CD4-positive, CD25-positive, alpha-beta regulatory T cell (primary cell): ENCODE measurements at regions not wholly inside any gene's neighbourhood (a gene's known extent, or its start where the extent isn't known, plus 50 kb on each side); places are given as distances from the start of the nearest gene placed in this dataset.

ENCODE experiments used
- ATAC-seq, 2 donors: fragments of 150-1000 bp; cut with Tn5 transposase; one replicate each; pipeline ENCODE4 v1.10.0; 2021; ENCODE audit warnings: low read depth in 2 of 2, moderate number of reproducible peaks in 2 of 2, moderate library complexity in 1 of 2
- DNase-seq, 3 donors: peaks; one replicate each; pipeline versions ENCODE4 v3.0.0 to v3.0.0-alpha.2; 2012 to 2022; ENCODE audit warnings: mixed read lengths in 1 of 3
- H3K27ac ChIP-seq: one replicate; pipeline ENCODE4 v1.7.0; 2013; ENCODE audit warnings: mild to moderate bottlenecking, low read length; ENCODE audit not compliant: insufficient read depth, poor library complexity, severe bottlenecking
- H3K27me3 ChIP-seq: one replicate; pipeline ENCODE4 v1.7.0; 2013; ENCODE audit warnings: low read length; ENCODE audit not compliant: control insufficient read depth, insufficient read depth
- H3K36me3 ChIP-seq: one replicate; pipeline ENCODE4 v1.7.0; 2013; ENCODE audit warnings: mild to moderate bottlenecking, low read length, moderate library complexity; ENCODE audit not compliant: control insufficient read depth, insufficient read depth
- H3K4me1 ChIP-seq: 2 replicates; pipeline ENCODE4 v1.7.0; 2013; ENCODE audit warnings: mild to moderate bottlenecking, low read length; ENCODE audit not compliant: insufficient read depth, control insufficient read depth, poor library complexity, severe bottlenecking
- H3K4me3 ChIP-seq: one replicate; pipeline ENCODE4 v1.7.0; 2013; ENCODE audit warnings: low read depth, mild to moderate bottlenecking, low read length, moderate library complexity
- H3K9me3 ChIP-seq, 2 experiments: 1 replicate in 1 of 2; 2 replicates in 1 of 2; pipeline ENCODE4 v1.7.0; 2013; ENCODE audit warnings: low read length in 2 of 2, mild to moderate bottlenecking in 1 of 2, moderate library complexity in 1 of 2; ENCODE audit not compliant: control insufficient read depth in 2 of 2
- H3K27ac Mint-ChIP-seq, 3 donors: one replicate each; pipeline ENCODE4 v1.8.0; 2020 to 2022; ENCODE audit warnings: mild to moderate bottlenecking in 3 of 3, mixed read lengths in 3 of 3, moderate library complexity in 2 of 3
- H3K27me3 Mint-ChIP-seq: one replicate; pipeline ENCODE4 v1.8.0; 2022; ENCODE audit warnings: mild to moderate bottlenecking, mixed read lengths
- H3K36me3 Mint-ChIP-seq: one replicate; pipeline ENCODE4 v1.8.0; 2020; ENCODE audit warnings: mixed read lengths
- H3K4me1 Mint-ChIP-seq, 4 donors: one replicate each; pipeline ENCODE4 v1.8.0; 2020 to 2022; ENCODE audit warnings: mixed read lengths in 4 of 4, mild to moderate bottlenecking in 1 of 4
- H3K4me3 Mint-ChIP-seq, 4 donors: one replicate each; pipeline ENCODE4 v1.8.0; 2020 to 2022; ENCODE audit warnings: mild to moderate bottlenecking in 4 of 4, mixed read lengths in 4 of 4, moderate library complexity in 3 of 4
- H3K9me3 Mint-ChIP-seq, 7 donors: one replicate each; pipeline ENCODE4 v1.8.0; 2020 to 2022; ENCODE audit warnings: mixed read lengths in 7 of 7, mild to moderate bottlenecking in 3 of 7, moderate library complexity in 2 of 7

- Histone ChIP-seq H3K27me3 (no peaks in the 10 kb centered on the region), H3K36me3 (no peaks in the 10 kb centered on the region), H3K9me3 (no peaks in the 10 kb centered on the region), H3K4me1 (peaks cover 9% of the 10 kb centered on the region), H3K4me3 (no peak overlapping the region), H3K27ac (no peak overlapping the region)
- H3K27ac Mint-ChIP-seq = peak overlapping the region in 2 of 3 donors; percentile 16 to 76
- peak overlapping the region in 1 of 4 donors; percentile 1 for H3K4me3 Mint-ChIP-seq
- H3K36me3 Mint-ChIP-seq = no peaks in the 10 kb centered on the region
- H3K4me1 Mint-ChIP-seq = peaks cover 5 to 32% (median 12%) of the 10 kb centered on the region in 4 donors
- DNase-seq = no peak
- H3K9me3 Mint-ChIP-seq = no peaks in the 10 kb centered on the region
- H3K27me3 Mint-ChIP-seq = no peaks in the 10 kb centered on the region
- no peak for ATAC-seq
Observed at GRCh38 chr3:188052169-188053035, 101.6 kb upstream of the LPP start.

GRCh38 chr3:188053036-188053340, 101.0 kb upstream of the LPP start:
- Histone ChIP-seq H3K4me1 (peaks cover 9% of the 10 kb centered on the region), H3K27ac (no peak overlapping the region), H3K9me3 (no peaks in the 10 kb centered on the region), H3K36me3 (no peaks in the 10 kb centered on the region), H3K4me3 (no peak overlapping the region), H3K27me3 (no peaks in the 10 kb centered on the region)
- Mint-ChIP-seq H3K36me3 (no peaks in the 10 kb centered on the region), H3K9me3 (no peaks in the 10 kb centered on the region), H3K27me3 (no peaks in the 10 kb centered on the region), H3K4me1 (peaks cover 5 to 32% (median 12%) of the 10 kb centered on the region in 4 donors), H3K4me3 (peak overlapping the region in 1 of 4 donors; percentile 1), H3K27ac (peak overlapping the region in 1 of 3 donors; percentile 16)
- no peak for DNase-seq
- ATAC-seq = no peak

- H3K4me1 Mint-ChIP-seq = peaks cover 5 to 32% (median 12%) of the 10 kb centered on the region in 4 donors
- Histone ChIP-seq H3K36me3 (no peaks in the 10 kb centered on the region), H3K9me3 (no peaks in the 10 kb centered on the region), H3K27me3 (no peaks in the 10 kb centered on the region), H3K4me3 (no peak overlapping the region), H3K27ac (no peak overlapping the region), H3K4me1 (peaks cover 9% of the 10 kb centered on the region)
- no peaks in the 10 kb centered on the region for H3K9me3 Mint-ChIP-seq
- no peak overlapping the region for H3K27ac Mint-ChIP-seq
- no peak overlapping the region for H3K4me3 Mint-ChIP-seq
- DNase-seq (no peak), ATAC-seq (no peak)
- H3K27me3 Mint-ChIP-seq = no peaks in the 10 kb centered on the region
- H3K36me3 Mint-ChIP-seq = no peaks in the 10 kb centered on the region
Observed at GRCh38 chr3:188053710-188054380, 100.1 kb upstream of the LPP start.

GRCh38 chr3:188054541-188054940, 99.4 kb upstream of the LPP start:
- no peak overlapping the region for H3K4me3 Mint-ChIP-seq
- Histone ChIP-seq H3K4me1 (peaks cover 9% of the 10 kb centered on the region), H3K27ac (no peak overlapping the region), H3K36me3 (no peaks in the 10 kb centered on the region), H3K4me3 (no peak overlapping the region), H3K9me3 (no peaks in the 10 kb centered on the region), H3K27me3 (no peaks in the 10 kb centered on the region)
- no peaks in the 10 kb centered on the region for H3K9me3 Mint-ChIP-seq
- no peak for DNase-seq
- ATAC-seq = no peak
- H3K36me3 Mint-ChIP-seq = no peaks in the 10 kb centered on the region
- H3K27me3 Mint-ChIP-seq = no peaks in the 10 kb centered on the region
- peak overlapping the region in 1 of 3 donors; percentile 18 for H3K27ac Mint-ChIP-seq
- H3K4me1 Mint-ChIP-seq = peaks cover 5 to 28% (median 9%) of the 10 kb centered on the region in 4 donors

GRCh38 chr3:188055388-188055787, 98.6 kb upstream of the LPP start:
- Histone ChIP-seq H3K4me1 (peaks cover under 1% of the 10 kb centered on the region), H3K27ac (no peak overlapping the region), H3K4me3 (no peak overlapping the region), H3K9me3 (no peaks in the 10 kb centered on the region), H3K27me3 (no peaks in the 10 kb centered on the region), H3K36me3 (no peaks in the 10 kb centered on the region)
- H3K9me3 Mint-ChIP-seq = no peaks in the 10 kb centered on the region
- no peaks in the 10 kb centered on the region for H3K27me3 Mint-ChIP-seq
- H3K4me1 Mint-ChIP-seq = peaks cover 1 to 22% (median 3%) of the 10 kb centered on the region in 4 donors
- ATAC-seq = no peak
- DNase-seq = no peak
- H3K4me3 Mint-ChIP-seq = no peak overlapping the region
- H3K27ac Mint-ChIP-seq = peak overlapping the region in 1 of 3 donors; percentile 77
- H3K36me3 Mint-ChIP-seq = no peaks in the 10 kb centered on the region

GRCh38 chr3:188057124-188057523, 96.8 kb upstream of the LPP start:
- Histone ChIP-seq H3K36me3 (no peaks in the 10 kb centered on the region), H3K27ac (no peak overlapping the region), H3K4me3 (no peak overlapping the region), H3K9me3 (no peaks in the 10 kb centered on the region), H3K27me3 (no peaks in the 10 kb centered on the region), H3K4me1 (peaks cover 14% of the 10 kb centered on the region)
- Mint-ChIP-seq H3K36me3 (no peaks in the 10 kb centered on the region), H3K9me3 (no peaks in the 10 kb centered on the region), H3K27ac (no peak overlapping the region), H3K27me3 (no peaks in the 10 kb centered on the region), H3K4me3 (no peak overlapping the region), H3K4me1 (peaks cover 9 to 23% (median 12%) of the 10 kb centered on the region in 4 donors)
- ATAC-seq (no peak), DNase-seq (no peak)

GRCh38 chr3:188058569-188059184, 95.3 kb upstream of the LPP start:
- Mint-ChIP-seq H3K27me3 (no peaks in the 10 kb centered on the region), H3K27ac (no peak overlapping the region), H3K9me3 (no peaks in the 10 kb centered on the region), H3K4me1 (peaks cover 9 to 21% (median 12%) of the 10 kb centered on the region in 4 donors), H3K36me3 (no peaks in the 10 kb centered on the region), H3K4me3 (no peak overlapping the region)
- ATAC-seq (no peak), DNase-seq (no peak)
- H3K4me3 ChIP-seq = no peak overlapping the region
- no peak overlapping the region for H3K27ac ChIP-seq
- peaks cover 14% of the 10 kb centered on the region for H3K4me1 ChIP-seq
- no peaks in the 10 kb centered on the region for H3K36me3 ChIP-seq
- no peaks in the 10 kb centered on the region for H3K9me3 ChIP-seq
- H3K27me3 ChIP-seq = no peaks in the 10 kb centered on the region
